ENCODE measurements at regions not wholly inside any gene's neighbourhood (a gene's known extent, or its start where the extent isn't known, plus 50 kb on each side); places are given as distances from the start of the nearest gene placed in this dataset.

GRCh38 chrX:39167791-39168190, 366.5 kb downstream of the MID1IP1 start:
- Mint-ChIP-seq H3K36me3 (ENCODE audit: low read depth) (no peaks in the 10 kb centered on the region), H3K27me3 (peaks cover 11% of the 10 kb centered on the region), H3K4me1 (peaks cover 3% of the 10 kb centered on the region), H3K27ac (no peak overlapping the region), H3K9me3 (no peaks in the 10 kb centered on the region), H3K4me3 (no peak overlapping the region)
- ChIA-PET CTCF (no interaction called here), POLR2A (no interaction called here)
- no peak for ATAC-seq (ENCODE audit: low read depth)
- no peak for DNase-seq
- intact Hi-C loops (cut with micrococcal nuclease): no loop called here
- TF ChIP-seq CTCF (IDR thresholded peaks at IDR 0.05): no peak

GRCh38 chrX:39168609-39169008, 367.4 kb downstream of the MID1IP1 start:
- no peak overlapping the region for H3K27ac Mint-ChIP-seq
- H3K9me3 Mint-ChIP-seq: no peaks in the 10 kb centered on the region
- CTCF ChIA-PET: no interaction called here
- ATAC-seq (ENCODE audit: low read depth): no peak
- POLR2A ChIA-PET: no interaction called here
- no peak for DNase-seq
- no peak overlapping the region for H3K4me3 Mint-ChIP-seq
- H3K27me3 Mint-ChIP-seq: peaks cover 7% of the 10 kb centered on the region
- no peaks in the 10 kb centered on the region for H3K4me1 Mint-ChIP-seq
- TF ChIP-seq CTCF (IDR thresholded peaks at IDR 0.05): no peak
- intact Hi-C loops (cut with micrococcal nuclease): no loop called here
- H3K36me3 Mint-ChIP-seq (ENCODE audit: low read depth): no peaks in the 10 kb centered on the region

- H3K27ac Mint-ChIP-seq: no peak overlapping the region
- intact Hi-C loops (cut with micrococcal nuclease): no loop called here
Observed at GRCh38 chrX:39169976-39170375, 368.7 kb downstream of the MID1IP1 start.

GRCh38 chrX:39170464-39170863, 369.2 kb downstream of the MID1IP1 start:
- CTCF ChIA-PET: no interaction called here

More at GRCh38 chrX:39169976-39170375, 368.7 kb downstream of the MID1IP1 start:
- ChIA-PET CTCF (no interaction called here), POLR2A (no interaction called here)
- Mint-ChIP-seq H3K27me3 (peaks cover 4% of the 10 kb centered on the region), H3K9me3 (no peaks in the 10 kb centered on the region), H3K4me1 (no peaks in the 10 kb centered on the region), H3K4me3 (no peak overlapping the region), H3K36me3 (ENCODE audit: low read depth) (no peaks in the 10 kb centered on the region)
- ATAC-seq (ENCODE audit: low read depth) (no peak), DNase-seq (no peak)
- no peak for TF ChIP-seq CTCF (IDR thresholded peaks at IDR 0.05)

GRCh38 chrX:39171686-39172085, 370.4 kb downstream of the MID1IP1 start:
- Mint-ChIP-seq H3K27me3 (peaks cover 2% of the 10 kb centered on the region), H3K4me1 (peaks cover 2% of the 10 kb centered on the region), H3K4me3 (no peak overlapping the region), H3K27ac (no peak overlapping the region), H3K36me3 (ENCODE audit: low read depth) (no peaks in the 10 kb centered on the region), H3K9me3 (no peaks in the 10 kb centered on the region)
- ATAC-seq (ENCODE audit: low read depth): no peak
- ChIA-PET POLR2A (no interaction called here), CTCF (interaction anchor here (1.2 kb wide), 1 partner anchor 8 kb away, joined by 3 read pairs; no protein-coding TSS in a partner anchor)
- TF ChIP-seq CTCF (IDR thresholded peaks at IDR 0.05): no peak
- DNase-seq: no peak
- intact Hi-C loops (cut with micrococcal nuclease): no loop called here

More at GRCh38 chrX:39170464-39170863, 369.2 kb downstream of the MID1IP1 start:
- intact Hi-C loops (cut with micrococcal nuclease): no loop called here
- H3K27ac Mint-ChIP-seq: no peak overlapping the region
- H3K27me3 Mint-ChIP-seq: peaks cover 4% of the 10 kb centered on the region
- no peak for TF ChIP-seq CTCF (IDR thresholded peaks at IDR 0.05)
- POLR2A ChIA-PET: no interaction called here
- H3K4me1 Mint-ChIP-seq: peaks cover 2% of the 10 kb centered on the region
- no peak overlapping the region for H3K4me3 Mint-ChIP-seq
- no peak for DNase-seq
- no peaks in the 10 kb centered on the region for H3K36me3 Mint-ChIP-seq (ENCODE audit: low read depth)
- ATAC-seq (ENCODE audit: low read depth): no peak
- no peaks in the 10 kb centered on the region for H3K9me3 Mint-ChIP-seq
